ENCODE measurements at regions not wholly inside any gene's neighbourhood (a gene's known extent, or its start where the extent isn't known, plus 50 kb on each side); places are given as distances from the start of the nearest gene placed in this dataset.
"Not testable (repeated sequence)": the region's sequence is repeated elsewhere in the genome, so short reads cannot be mapped to it uniquely, and the experiment has no call there.

DNA sequence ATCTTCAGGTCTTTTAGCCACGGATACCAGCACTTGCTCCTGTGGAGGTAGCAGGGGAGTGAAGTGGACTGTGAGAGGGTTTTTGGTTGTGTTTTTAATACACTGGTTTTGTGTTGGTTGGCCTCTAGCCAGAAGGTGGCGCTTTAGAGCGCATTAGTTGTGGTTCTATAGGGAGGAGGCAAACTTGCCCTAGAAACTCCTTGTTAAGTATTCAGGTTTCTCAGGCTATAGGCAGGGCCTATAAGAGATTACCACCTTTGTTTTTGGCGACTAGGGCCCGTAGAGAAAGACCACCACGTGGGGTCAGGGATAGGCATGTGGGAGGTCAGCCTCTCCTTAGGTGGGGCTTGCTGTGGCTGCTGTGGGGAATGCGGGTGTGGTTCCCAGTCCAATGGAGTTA is 221.6 kb upstream of the SPANXN4 start:
- DNase-seq = no peak

DNA sequence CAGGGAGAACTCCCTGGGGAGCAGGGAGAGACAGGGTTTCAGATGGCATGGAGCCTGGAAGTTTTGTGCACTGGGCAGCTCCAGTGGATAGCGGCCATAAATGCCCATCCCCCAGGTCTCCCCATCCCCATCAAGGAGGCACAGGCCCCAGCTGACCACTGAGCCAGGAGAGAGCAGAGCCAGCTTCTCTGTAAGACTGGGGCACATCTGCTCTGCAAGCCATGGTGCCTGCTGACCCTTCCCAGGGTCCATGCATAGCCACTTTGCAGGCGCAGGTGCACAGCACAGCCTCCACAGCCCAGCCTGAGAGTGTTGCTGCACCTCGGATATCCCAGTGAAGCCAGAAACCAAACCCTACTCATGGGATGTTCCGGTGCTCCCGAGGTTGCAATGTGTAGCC is 206.3 kb upstream of the SPANXN4 start:
- DNase-seq = no peak

DNA sequence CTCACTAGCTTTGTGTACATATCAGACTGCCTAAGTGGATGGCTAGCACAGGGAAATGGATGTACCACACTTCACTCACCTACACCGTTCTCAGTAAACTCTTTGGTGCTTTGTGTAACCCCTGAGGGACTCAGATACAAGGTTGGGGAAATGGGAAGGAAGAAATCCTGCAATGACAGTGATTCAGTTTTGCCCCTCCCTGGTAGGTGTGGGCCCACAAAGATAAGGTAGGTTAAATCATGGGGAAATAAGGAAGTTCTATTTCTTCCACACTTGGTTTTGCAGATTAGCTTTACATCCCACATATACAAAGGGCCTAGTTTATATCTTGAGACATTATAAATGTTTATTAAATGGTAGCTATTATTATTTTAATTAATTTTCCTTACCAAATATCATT is 197.6 kb upstream of the SPANXN4 start:
- DNase-seq = no peak

DNA sequence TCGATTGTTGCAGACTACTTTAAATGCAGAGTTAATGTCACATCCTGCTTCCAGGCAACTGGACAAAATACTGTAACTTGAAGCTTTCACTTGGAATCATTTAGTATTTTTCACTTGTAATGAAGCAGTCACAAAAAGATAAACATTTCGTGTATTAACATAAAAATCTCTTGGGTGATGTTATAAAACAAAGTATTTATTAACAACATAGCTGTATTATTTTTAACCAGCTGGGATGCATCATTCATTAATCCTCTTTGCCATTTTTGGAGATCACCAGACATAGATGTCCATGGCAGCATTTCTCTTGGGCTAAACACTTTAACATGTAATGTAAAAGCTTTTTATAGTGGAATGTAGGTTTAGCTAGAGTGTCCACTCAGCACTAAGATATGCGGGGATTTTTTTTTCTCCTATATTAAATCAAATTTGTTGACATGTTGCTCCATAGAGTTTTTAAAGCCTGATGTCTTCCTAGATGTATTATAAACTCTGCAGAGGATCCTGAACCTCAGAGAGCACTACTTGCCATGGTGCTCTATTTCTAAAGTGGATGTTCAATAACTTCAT is 193.7 kb upstream of the SPANXN4 start:
- DNase-seq = no peak

DNA sequence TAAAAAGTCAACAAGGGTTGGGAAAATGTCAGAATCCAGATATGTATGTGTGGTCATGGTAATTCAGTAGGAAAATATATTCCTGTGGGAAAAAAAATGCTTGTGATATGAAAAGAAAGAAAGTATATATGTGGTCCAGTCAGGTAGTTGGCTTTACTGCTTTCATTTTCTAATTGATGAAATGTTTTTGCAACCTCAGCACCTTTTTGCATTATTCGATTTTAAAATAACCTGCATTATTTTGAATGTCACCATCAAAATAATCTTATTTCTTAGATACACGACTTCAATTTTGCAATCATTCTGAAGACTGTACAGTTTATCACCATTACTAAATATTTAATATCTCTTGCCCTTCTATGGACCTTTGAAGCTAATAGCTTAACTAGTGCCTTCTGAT is 170.8 kb upstream of the SPANXN4 start:
- DNase-seq = no peak

DNA sequence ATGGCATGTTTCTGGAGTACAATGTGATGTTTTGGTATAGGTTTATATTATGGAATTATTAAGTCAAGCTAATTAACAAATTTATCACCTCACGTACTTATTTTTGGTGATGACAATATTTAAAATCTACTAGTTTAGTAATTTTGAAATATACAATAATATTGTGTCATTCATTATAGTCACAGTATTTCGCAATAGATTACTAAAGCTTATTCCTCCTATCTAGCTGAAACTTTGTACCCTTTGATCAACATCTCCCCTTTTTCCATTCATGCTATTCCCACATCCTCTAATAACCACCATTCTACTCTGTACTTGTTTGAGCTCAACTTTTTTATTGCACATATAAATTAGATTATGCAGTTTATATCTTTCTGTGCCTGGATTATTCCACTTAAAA is 164.8 kb upstream of the SPANXN4 start:
- DNase-seq = no peak

DNA sequence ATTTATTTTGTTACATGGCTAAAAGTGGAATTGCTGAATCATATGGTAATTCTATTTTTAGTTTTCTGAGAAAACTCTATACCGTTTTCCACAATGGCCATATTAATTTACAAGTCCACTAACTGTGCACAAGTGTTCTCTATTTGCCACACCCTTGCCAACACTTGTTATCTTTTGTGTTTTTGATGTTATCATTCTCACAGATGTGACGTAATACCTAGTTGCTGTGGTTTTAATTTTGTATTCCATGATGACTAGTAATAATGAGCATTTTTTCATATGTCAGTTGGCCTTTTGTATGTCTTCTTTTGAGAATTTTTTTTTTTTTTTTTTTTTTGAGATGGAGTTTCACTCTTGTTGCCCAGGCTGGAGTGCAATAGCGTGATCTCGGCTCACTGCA is 164.2 kb upstream of the SPANXN4 start:
- DNase-seq = no peak

DNA sequence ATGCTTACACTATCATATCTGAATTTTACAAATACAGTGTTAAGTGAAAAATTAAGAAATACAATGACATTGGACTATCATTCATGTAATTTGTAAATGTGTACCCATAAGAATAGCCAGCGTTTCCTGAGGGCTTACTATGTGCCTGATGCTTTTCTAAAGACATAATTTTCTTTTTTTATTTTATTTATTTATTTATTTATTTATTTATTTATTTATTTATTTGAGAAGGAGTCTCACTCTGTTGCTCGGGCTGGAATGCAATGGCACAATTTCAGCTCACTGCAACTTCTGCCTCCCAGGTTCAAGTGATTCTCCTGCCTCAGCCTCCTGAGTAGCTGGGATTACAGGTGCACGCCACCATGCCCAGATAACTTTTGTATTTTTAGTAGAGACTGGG is 159.5 kb upstream of the SPANXN4 start:
- DNase-seq = not testable (repeated sequence)

DNA sequence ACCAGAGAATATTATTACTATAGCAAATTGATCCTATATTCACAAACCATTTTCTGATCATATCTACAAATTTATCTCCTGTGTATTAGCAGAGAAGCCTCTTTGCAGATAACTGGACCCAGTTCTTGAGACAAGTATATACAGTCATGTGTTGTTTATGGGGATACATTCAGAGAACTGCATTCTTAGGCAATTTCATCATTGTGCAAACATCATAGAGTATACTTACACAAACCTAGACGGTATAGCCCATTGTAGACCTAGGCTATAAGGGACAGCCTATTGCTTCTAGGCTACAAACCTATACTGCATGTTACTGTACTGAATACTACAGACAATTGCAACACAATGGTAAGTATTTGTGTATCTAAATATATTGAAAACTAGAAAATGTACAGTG is 152.5 kb upstream of the SPANXN4 start:
- no peak for DNase-seq

DNA sequence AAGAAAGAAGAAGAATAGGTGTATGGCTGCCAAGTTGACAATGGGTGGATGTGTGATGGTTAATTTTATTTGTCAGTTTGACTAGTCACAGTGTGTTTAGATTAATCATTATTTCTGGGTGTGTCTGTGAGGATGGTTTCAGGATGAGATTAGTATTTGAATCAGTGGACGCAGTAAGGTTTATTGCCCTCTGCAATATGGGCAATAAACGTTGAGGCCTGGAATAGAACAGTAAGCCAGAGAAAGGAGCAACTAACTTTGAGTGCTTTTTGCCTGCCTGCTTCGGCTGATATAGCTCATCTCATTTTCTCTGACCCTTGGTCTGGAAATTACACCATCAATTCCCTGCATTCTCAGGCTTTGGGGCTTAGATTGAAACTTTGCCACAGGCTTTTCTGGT is 140.8 kb upstream of the SPANXN4 start:
- DNase-seq = no peak

DNA sequence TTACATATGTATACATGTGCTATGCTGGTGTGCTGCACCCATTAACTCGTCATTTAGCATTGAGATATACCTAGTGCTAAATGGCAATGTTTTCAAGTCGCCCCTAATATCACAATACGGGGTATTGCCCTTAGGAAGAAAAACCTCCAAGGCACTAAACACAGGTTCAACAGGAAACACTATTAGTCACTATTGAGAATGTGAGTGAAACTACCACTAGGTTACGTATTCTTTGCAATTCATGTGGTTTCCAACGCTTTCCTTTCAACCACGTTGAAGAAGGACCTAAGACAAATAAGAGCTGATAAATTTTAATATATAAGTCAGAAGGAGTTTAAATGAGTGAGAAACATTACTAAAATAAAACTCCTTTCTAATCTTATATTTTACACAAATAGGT is 134.7 kb upstream of the SPANXN4 start:
- no peak for DNase-seq

DNA sequence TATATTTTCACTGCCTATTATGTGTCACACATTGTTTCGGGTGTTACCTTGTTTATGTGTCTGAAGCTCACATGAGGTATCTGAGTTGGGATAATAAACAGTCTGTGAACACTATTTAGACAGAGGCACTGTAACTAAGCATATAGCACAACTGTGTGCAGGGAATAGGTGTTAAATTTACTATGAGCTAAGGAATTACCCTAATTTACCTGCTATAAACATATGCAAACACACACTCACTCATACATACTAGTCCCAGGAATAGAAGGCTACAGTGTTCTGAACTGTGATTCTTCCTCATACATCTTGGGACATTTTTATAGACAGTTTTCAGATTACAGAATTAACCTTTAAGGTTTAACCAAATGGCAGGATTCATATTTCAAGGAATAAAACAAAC is 127.6 kb upstream of the SPANXN4 start:
- DNase-seq = no peak

DNA sequence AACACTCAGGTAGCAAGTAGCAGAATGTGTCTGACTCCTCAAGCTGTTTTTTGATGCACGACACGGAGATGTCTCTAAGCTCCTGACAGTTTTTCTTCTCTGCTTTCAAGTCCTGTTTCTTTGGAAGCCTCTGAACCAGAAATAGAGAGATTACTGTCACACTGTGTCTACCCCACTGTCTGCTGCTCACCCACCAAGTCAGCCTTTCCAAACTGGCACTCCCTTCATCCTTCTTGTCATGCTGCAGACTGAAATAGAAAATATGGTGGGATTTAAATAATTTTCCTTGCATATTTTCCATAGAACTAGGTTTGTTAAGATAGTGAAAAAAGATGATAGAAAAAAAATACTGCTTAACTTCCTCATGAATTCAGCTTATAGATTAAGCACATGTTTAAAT is 102.5 kb upstream of the SPANXN4 start:
- no peak for DNase-seq

DNA sequence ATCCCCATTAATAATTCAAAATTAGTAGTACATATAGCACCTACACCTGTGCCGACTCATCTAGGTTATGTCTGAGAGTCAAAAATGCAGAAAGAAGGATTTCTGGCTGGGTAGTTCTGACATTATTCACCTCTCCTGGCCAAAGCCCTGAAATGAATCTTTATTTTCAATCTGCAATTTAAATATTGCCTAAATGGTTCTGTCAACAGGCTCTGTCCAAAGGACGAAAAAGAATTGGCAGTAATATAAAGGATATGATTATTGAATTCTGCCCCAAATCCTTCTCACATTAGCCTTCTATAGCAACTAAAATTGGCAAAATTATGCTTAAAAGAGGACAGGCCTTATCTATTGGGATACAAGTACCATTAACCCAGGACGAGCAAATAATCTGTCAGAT is 86.9 kb upstream of the SPANXN4 start:
- DNase-seq = no peak

DNA sequence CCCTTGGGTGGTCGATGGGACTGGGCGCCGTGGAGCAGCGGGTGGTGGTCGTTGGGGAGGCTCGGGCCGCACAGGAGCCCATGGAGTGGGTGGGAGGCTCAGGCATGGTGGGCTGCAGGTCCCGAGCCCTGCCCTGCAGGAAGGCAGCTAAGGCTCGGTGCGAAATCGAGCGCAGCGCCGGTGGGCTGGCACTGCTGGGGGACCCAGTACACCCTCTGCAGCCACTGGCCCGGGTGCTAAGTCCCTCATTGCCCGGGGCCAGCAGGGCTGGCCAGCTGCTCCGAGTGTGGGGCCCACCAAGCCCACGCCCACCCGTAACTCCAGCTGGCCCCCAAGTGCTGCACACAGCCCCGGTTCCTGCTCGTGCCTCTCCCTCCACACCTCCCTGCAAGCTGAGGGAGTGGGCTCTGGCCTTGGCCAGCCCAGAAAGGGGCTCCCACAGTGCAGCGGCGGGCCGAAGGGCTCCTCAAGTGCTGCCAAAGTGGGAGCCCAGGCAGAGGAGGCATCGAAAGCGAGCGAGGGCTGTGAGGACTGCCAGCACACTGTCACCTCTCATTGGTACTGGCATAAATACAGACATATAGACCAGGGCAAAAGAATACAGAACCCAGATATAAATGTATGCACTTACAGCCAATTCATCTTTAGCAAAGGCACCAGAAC is 53.5 kb upstream of the SPANXN4 start:
- DNase-seq = peak in 1 of 6 experiments; percentile 1
